Type B pancreatic cell (in vitro differentiated cells): ENCODE measurements at regions not wholly inside any gene's neighbourhood (a gene's known extent, or its start where the extent isn't known, plus 50 kb on each side); places are given as distances from the start of the nearest gene placed in this dataset.

Experiments used
- DNase-seq: peaks from one replicate; pipeline ENCODE4 v3.0.0; 2021; ENCODE audit warnings: mixed read lengths; ENCODE audit not compliant: unreplicated experiment; ENCODE audit errors: extremely low spot score
- H3K27ac Mint-ChIP-seq: 2 replicates; pipeline ENCODE4 v1.8.0; 2021; ENCODE audit warnings: mild to moderate bottlenecking, mixed read lengths
- H3K27me3 Mint-ChIP-seq: 2 replicates; pipeline ENCODE4 v1.8.0; 2021; ENCODE audit warnings: mixed read lengths
- H3K36me3 Mint-ChIP-seq: 2 replicates; pipeline ENCODE4 v1.8.0; 2021; ENCODE audit warnings: mixed read lengths
- H3K4me1 Mint-ChIP-seq: one replicate; pipeline ENCODE4 v1.8.0; 2021; ENCODE audit warnings: mixed read lengths; ENCODE audit not compliant: unreplicated experiment
- H3K4me3 Mint-ChIP-seq: 2 replicates; pipeline ENCODE4 v1.8.0; 2021; ENCODE audit warnings: mild to moderate bottlenecking, mixed read lengths
- H3K9me3 Mint-ChIP-seq: 2 replicates; pipeline ENCODE4 v1.8.0; 2021; ENCODE audit warnings: mixed read lengths
- TF ChIP-seq, protein P1 (sequence below): fragments of 200-600 bp; sonication (generic); conservative IDR thresholded peaks from 2 replicates; pipeline ENCODE4 v1.5.0; 2021; ENCODE audit warnings: antibody characterized with exemption, mild to moderate bottlenecking

DNA sequence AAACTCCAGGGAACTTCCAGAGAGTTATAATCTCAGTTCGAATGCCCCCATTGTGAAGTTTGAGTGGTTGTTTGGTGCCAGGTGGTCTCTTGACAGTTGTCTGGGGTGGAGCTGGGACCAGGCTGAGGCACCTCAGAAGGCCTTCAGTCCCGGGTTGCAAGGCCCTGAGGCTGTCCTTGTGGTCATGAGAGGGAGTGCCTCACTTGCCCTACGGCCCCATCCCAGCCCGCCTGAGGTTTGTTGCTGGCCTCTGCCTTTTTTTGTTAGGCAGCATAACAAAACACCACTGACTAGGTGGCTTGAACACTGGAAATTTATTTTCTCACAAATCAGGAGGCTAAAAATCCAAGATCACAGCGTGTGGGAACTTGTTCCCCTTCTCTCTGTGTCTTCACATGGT is 73.0 kb upstream of the PAPPA start:
- Mint-ChIP-seq H3K9me3 (no peaks in the 10 kb centered on the region), H3K4me1 (no peaks in the 10 kb centered on the region), H3K4me3 (no peak overlapping the region), H3K27ac (no peak overlapping the region), H3K27me3 (peaks cover 3% of the 10 kb centered on the region), H3K36me3 (no peaks in the 10 kb centered on the region)
- no peak for DNase-seq
- TF ChIP-seq, protein P1, sequence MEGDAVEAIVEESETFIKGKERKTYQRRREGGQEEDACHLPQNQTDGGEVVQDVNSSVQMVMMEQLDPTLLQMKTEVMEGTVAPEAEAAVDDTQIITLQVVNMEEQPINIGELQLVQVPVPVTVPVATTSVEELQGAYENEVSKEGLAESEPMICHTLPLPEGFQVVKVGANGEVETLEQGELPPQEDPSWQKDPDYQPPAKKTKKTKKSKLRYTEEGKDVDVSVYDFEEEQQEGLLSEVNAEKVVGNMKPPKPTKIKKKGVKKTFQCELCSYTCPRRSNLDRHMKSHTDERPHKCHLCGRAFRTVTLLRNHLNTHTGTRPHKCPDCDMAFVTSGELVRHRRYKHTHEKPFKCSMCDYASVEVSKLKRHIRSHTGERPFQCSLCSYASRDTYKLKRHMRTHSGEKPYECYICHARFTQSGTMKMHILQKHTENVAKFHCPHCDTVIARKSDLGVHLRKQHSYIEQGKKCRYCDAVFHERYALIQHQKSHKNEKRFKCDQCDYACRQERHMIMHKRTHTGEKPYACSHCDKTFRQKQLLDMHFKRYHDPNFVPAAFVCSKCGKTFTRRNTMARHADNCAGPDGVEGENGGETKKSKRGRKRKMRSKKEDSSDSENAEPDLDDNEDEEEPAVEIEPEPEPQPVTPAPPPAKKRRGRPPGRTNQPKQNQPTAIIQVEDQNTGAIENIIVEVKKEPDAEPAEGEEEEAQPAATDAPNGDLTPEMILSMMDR: no peak

DNA sequence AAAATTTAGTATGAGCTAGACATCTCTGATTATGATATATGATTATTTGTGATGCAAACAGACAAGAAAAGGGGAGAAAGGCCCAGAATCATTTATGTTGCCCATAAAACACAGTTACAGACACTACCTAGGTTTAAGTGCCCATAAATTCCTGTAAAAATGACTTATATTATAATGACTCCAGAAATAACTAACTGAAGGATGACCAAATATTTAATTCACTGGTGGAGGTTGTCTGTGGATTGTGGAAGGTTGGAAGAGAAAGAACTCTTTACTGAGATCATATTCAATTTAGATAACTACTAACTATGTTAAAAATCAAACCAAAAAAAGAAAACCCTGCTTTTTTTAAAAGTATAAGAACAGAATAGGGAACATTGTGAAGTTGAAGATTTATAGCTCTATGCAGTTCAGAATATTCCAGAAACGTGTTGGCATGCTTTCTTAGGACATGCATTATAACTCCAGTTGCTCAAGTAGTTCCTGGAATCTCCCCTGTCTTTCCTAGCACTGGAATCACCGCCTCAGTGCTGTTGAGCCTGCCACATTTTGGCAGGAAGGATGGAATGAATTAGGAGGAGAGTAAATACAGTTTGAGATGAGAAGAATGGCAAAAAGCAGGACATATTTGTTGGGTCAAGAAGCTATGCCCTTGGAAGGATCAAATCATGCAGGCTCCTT is 72.0 kb upstream of the PAPPA start:
- Mint-ChIP-seq H3K27ac (no peak overlapping the region), H3K4me3 (no peak overlapping the region), H3K4me1 (no peaks in the 10 kb centered on the region), H3K36me3 (no peaks in the 10 kb centered on the region), H3K9me3 (no peaks in the 10 kb centered on the region), H3K27me3 (peaks cover 3% of the 10 kb centered on the region)
- no peak for DNase-seq
- TF ChIP-seq, protein P1: no peak

DNA sequence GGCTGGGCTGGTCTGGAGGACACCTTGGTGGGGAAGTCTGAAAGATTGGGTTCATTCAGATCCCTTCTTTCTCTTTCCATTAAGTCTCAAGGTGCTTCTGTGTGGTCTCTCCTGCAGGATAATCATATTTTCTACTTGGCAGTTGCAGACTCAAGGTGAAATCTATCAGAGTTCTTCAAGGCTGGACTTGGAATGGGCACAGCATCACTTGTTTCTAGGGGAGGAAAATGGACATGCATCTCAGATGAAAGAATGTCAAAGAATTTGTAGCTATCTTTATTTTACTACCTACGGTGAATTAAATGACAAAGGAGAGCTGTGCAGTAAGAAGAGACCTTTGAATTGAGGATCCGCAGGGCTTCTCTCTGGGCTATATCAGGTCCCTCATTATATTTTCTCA is 69.8 kb upstream of the PAPPA start:
- no peaks in the 10 kb centered on the region for H3K9me3 Mint-ChIP-seq
- H3K27ac Mint-ChIP-seq: no peak overlapping the region
- DNase-seq: no peak
- no peak overlapping the region for H3K4me3 Mint-ChIP-seq
- H3K36me3 Mint-ChIP-seq: no peaks in the 10 kb centered on the region
- H3K27me3 Mint-ChIP-seq: no peaks in the 10 kb centered on the region
- no peaks in the 10 kb centered on the region for H3K4me1 Mint-ChIP-seq
- TF ChIP-seq, protein P1: no peak

DNA sequence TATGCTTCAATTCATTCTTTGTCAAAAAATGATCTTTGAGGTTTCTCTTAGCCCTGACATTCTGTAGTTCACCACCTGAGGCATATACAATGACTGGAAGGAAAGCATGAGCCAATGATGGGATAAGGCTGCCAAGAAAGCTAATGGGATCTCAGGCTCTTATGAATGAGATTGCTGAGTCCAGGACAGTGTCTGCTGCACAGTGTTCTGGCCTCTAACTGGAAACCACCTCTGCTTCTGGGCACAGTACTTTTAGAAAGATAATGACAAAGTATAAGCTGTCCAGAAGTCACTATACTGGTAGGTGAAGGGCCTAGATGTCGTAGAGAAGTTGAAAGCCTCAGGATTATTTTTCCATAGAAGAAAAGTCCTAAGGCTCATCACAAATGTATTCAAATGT is 69.1 kb upstream of the PAPPA start:
- H3K4me1 Mint-ChIP-seq: no peaks in the 10 kb centered on the region
- no peaks in the 10 kb centered on the region for H3K9me3 Mint-ChIP-seq
- H3K27ac Mint-ChIP-seq: no peak overlapping the region
- TF ChIP-seq, protein P1: no peak
- H3K4me3 Mint-ChIP-seq: no peak overlapping the region
- DNase-seq: no peak
- H3K36me3 Mint-ChIP-seq: no peaks in the 10 kb centered on the region
- H3K27me3 Mint-ChIP-seq: no peaks in the 10 kb centered on the region

- no peak for DNase-seq
- H3K4me1 Mint-ChIP-seq: no peaks in the 10 kb centered on the region
- TF ChIP-seq, protein P1: no peak
- no peaks in the 10 kb centered on the region for H3K9me3 Mint-ChIP-seq
- no peaks in the 10 kb centered on the region for H3K27me3 Mint-ChIP-seq
- H3K27ac Mint-ChIP-seq: no peak overlapping the region
- H3K4me3 Mint-ChIP-seq: no peak overlapping the region
- H3K36me3 Mint-ChIP-seq: no peaks in the 10 kb centered on the region
Measured at GRCh38 chr9:116087246-116087645, 66.3 kb upstream of the PAPPA start.
